Loucy (cell line): ENCODE measurements at regions not wholly inside any gene's neighbourhood (a gene's known extent, or its start where the extent isn't known, plus 50 kb on each side); places are given as distances from the start of the nearest gene placed in this dataset.

Source experiments
- CTCF ChIP-seq: fragments of 200-600 bp; sonication (generic); conservative IDR thresholded peaks from 2 replicates; pipeline ENCODE4 v1.5.1; 2014; ENCODE audit warnings: mild to moderate bottlenecking, antibody characterized with exemption, low read length
- EZH2phosphoT487 ChIP-seq: fragments of 200-600 bp; IDR thresholded peaks from 2 replicates; pipeline ENCODE4 v1.6.1; 2018; ENCODE audit warnings: antibody characterized with exemption, mild to moderate bottlenecking, moderate library complexity, borderline replicate concordance

- no peak for TF ChIP-seq CTCF
- no peak for TF ChIP-seq EZH2phosphoT487
These were observed 50.0 kb upstream of the RAI14 start for GRCh38 chr5:34606101-34606500.
